ENCODE measurements at regions not wholly inside any gene's neighbourhood (a gene's known extent, or its start where the extent isn't known, plus 50 kb on each side); places are given as distances from the start of the nearest gene placed in this dataset.
A peak's percentile ranks its signal among the peaks of the same experiment; 100 is the strongest.

GRCh38 chr14:49999826-50000379 is 107.0 kb downstream of the ARF6 start:
- DNase-seq, result no peak

GRCh38 chr14:50000380-50001150 is 107.7 kb downstream of the ARF6 start:
- DNase-seq, result no peak

- DNase-seq, result peak; percentile 74
Observed at GRCh38 chr14:50001151-50001998, 108.5 kb downstream of the ARF6 start.

GRCh38 chr14:50001999-50002925 is 109.4 kb downstream of the ARF6 start:
- no peak for DNase-seq

- DNase-seq, result no peak
Observed at GRCh38 chr14:50002926-50003212, 110.0 kb downstream of the ARF6 start.

- DNase-seq, result peak; percentile 29
Observed at GRCh38 chr14:50003213-50004021, 110.5 kb downstream of the ARF6 start.

GRCh38 chr14:50006141-50006540 is 110.2 kb downstream of the VCPKMT start:
- DNase-seq, result no peak

GRCh38 chr14:50007123-50007903 is 109.1 kb downstream of the VCPKMT start:
- no peak for DNase-seq

- DNase-seq, result no peak
Observed at GRCh38 chr14:50008562-50008961, 107.8 kb downstream of the VCPKMT start.

- no peak for DNase-seq
Observed at GRCh38 chr14:50008974-50009373, 107.4 kb downstream of the VCPKMT start.

GRCh38 chr14:50010752-50011151 is 105.6 kb downstream of the VCPKMT start:
- no peak for DNase-seq

GRCh38 chr14:50011242-50011641 is 105.1 kb downstream of the VCPKMT start:
- DNase-seq, result no peak

GRCh38 chr14:50012644-50013043 is 103.7 kb downstream of the VCPKMT start:
- no peak for DNase-seq

GRCh38 chr14:50013198-50013918 is 103.0 kb downstream of the VCPKMT start:
- DNase-seq, result no peak

- DNase-seq, result no peak
Observed at GRCh38 chr14:50013934-50014333, 102.4 kb downstream of the VCPKMT start.

- DNase-seq, result no peak
Observed at GRCh38 chr14:50014809-50015430, 101.5 kb downstream of the VCPKMT start.

GRCh38 chr14:50015716-50016115 is 100.7 kb downstream of the VCPKMT start:
- no peak for DNase-seq

GRCh38 chr14:50018201-50018932 is 98.0 kb downstream of the VCPKMT start:
- no peak for DNase-seq

- DNase-seq, result no peak
Observed at GRCh38 chr14:50018933-50019210, 97.5 kb downstream of the VCPKMT start.

GRCh38 chr14:50020184-50020583 is 96.2 kb downstream of the VCPKMT start:
- no peak for DNase-seq

Measured in NCI-H2107 (cell line).